ENCODE measurements at regions not wholly inside any gene's neighbourhood (a gene's known extent, or its start where the extent isn't known, plus 50 kb on each side); places are given as distances from the start of the nearest gene placed in this dataset.

DNA sequence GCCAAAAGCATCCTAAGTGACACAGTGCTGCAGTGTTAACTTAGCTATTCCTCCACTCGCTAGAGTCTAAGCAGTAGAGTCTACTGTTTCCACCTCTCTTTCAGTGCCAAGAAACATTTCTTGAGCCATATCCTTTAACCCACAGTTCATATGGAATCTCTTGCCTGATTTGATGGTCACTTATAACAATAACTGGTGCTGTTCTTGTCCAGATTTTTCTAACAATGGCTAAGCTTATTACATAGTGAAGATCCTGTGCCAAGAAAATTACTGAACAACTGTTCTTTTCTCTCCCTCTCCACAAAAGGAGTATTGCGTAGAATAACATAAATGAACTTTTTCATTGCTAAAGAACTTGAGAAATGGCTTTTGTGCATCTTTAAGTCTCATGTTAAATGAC is 121.3 kb downstream of the CDC7 start:
- no peak overlapping the region for H3K4me3 Mint-ChIP-seq (ENCODE audit: unreplicated experiment)
- H3K27me3 Mint-ChIP-seq (ENCODE audit: unreplicated experiment) = no peaks in the 10 kb centered on the region
- H3K4me1 Mint-ChIP-seq (ENCODE audit: unreplicated experiment) = peaks cover 9% of the 10 kb centered on the region
- no peaks in the 10 kb centered on the region for H3K9me3 Mint-ChIP-seq (ENCODE audit: unreplicated experiment)
- TF ChIP-seq, protein P1, sequence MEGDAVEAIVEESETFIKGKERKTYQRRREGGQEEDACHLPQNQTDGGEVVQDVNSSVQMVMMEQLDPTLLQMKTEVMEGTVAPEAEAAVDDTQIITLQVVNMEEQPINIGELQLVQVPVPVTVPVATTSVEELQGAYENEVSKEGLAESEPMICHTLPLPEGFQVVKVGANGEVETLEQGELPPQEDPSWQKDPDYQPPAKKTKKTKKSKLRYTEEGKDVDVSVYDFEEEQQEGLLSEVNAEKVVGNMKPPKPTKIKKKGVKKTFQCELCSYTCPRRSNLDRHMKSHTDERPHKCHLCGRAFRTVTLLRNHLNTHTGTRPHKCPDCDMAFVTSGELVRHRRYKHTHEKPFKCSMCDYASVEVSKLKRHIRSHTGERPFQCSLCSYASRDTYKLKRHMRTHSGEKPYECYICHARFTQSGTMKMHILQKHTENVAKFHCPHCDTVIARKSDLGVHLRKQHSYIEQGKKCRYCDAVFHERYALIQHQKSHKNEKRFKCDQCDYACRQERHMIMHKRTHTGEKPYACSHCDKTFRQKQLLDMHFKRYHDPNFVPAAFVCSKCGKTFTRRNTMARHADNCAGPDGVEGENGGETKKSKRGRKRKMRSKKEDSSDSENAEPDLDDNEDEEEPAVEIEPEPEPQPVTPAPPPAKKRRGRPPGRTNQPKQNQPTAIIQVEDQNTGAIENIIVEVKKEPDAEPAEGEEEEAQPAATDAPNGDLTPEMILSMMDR (IDR thresholded peaks at IDR 0.05; ENCODE audit: unreplicated experiment) = no peak
- no peak for DNase-seq (ENCODE audit: low spot score)
- H3K27ac Mint-ChIP-seq (ENCODE audit: unreplicated experiment) = no peak overlapping the region
- no peaks in the 10 kb centered on the region for H3K36me3 Mint-ChIP-seq (ENCODE audit: low read depth, unreplicated experiment)

DNA sequence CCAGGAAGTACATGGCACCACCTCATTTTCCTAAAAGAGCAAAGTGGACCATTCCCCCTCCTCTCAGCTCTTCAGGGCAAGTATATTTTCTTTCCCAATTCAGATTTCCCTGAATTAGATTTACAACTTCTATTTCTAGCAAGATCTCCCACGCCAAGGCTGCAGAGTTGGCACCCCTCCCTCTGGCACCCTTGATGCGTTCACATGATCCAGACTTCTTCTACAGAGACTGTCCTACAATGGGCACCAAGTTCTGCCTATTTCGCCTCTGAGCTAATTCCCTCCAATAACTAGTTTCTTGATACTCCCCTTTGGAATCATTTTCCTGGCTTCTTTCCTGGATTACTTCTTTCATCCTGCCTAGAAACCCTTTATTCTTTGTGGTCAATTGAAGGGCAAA is 122.0 kb downstream of the CDC7 start:
- no peaks in the 10 kb centered on the region for H3K36me3 Mint-ChIP-seq (ENCODE audit: low read depth, unreplicated experiment)
- peaks cover 9% of the 10 kb centered on the region for H3K4me1 Mint-ChIP-seq (ENCODE audit: unreplicated experiment)
- TF ChIP-seq, protein P1 (IDR thresholded peaks at IDR 0.05; ENCODE audit: unreplicated experiment) = no peak
- no peaks in the 10 kb centered on the region for H3K27me3 Mint-ChIP-seq (ENCODE audit: unreplicated experiment)
- no peaks in the 10 kb centered on the region for H3K9me3 Mint-ChIP-seq (ENCODE audit: unreplicated experiment)
- DNase-seq (ENCODE audit: low spot score) = no peak
- no peak overlapping the region for H3K27ac Mint-ChIP-seq (ENCODE audit: unreplicated experiment)
- H3K4me3 Mint-ChIP-seq (ENCODE audit: unreplicated experiment) = no peak overlapping the region

- Mint-ChIP-seq H3K9me3 (ENCODE audit: unreplicated experiment) (no peaks in the 10 kb centered on the region), H3K36me3 (ENCODE audit: low read depth, unreplicated experiment) (no peaks in the 10 kb centered on the region), H3K4me1 (ENCODE audit: unreplicated experiment) (peaks cover 9% of the 10 kb centered on the region), H3K4me3 (ENCODE audit: unreplicated experiment) (no peak overlapping the region), H3K27ac (ENCODE audit: unreplicated experiment) (no peak overlapping the region), H3K27me3 (ENCODE audit: unreplicated experiment) (no peaks in the 10 kb centered on the region)
- DNase-seq (ENCODE audit: low spot score) = no peak
- TF ChIP-seq, protein P1 (IDR thresholded peaks at IDR 0.05; ENCODE audit: unreplicated experiment) = no peak
Observed at GRCh38 chr1:91623020-91623419, 122.4 kb downstream of the CDC7 start.

- H3K36me3 Mint-ChIP-seq (ENCODE audit: low read depth, unreplicated experiment) = no peaks in the 10 kb centered on the region
- no peaks in the 10 kb centered on the region for H3K27me3 Mint-ChIP-seq (ENCODE audit: unreplicated experiment)
- DNase-seq (ENCODE audit: low spot score) = no peak
- no peak overlapping the region for H3K4me3 Mint-ChIP-seq (ENCODE audit: unreplicated experiment)
- no peaks in the 10 kb centered on the region for H3K9me3 Mint-ChIP-seq (ENCODE audit: unreplicated experiment)
- H3K4me1 Mint-ChIP-seq (ENCODE audit: unreplicated experiment) = peaks cover 9% of the 10 kb centered on the region
- TF ChIP-seq, protein P1 (IDR thresholded peaks at IDR 0.05; ENCODE audit: unreplicated experiment) = no peak
- no peak overlapping the region for H3K27ac Mint-ChIP-seq (ENCODE audit: unreplicated experiment)
Observed at GRCh38 chr1:91624331-91624730, 123.7 kb downstream of the CDC7 start.

Data from endothelial cell (in vitro differentiated cells).